ENCODE measurements at regions not wholly inside any gene's neighbourhood (a gene's known extent, or its start where the extent isn't known, plus 50 kb on each side); places are given as distances from the start of the nearest gene placed in this dataset.

GRCh38 chr20:16919841-16920240 is 171.7 kb downstream of the OTOR start:
- TF ChIP-seq GATA2 (IDR thresholded peaks at IDR 0.05; ENCODE audit: low read depth, low read length) = no peak
- TF ChIP-seq GATA3 (IDR thresholded peaks at IDR 0.05; ENCODE audit: low read depth, low read length) = no peak

All from SH-SY5Y (cell line).